ENCODE measurements at regions not wholly inside any gene's neighbourhood (a gene's known extent, or its start where the extent isn't known, plus 50 kb on each side); places are given as distances from the start of the nearest gene placed in this dataset.
"Not testable (repeated sequence)": the region's sequence is repeated elsewhere in the genome, so short reads cannot be mapped to it uniquely, and the experiment has no call there.

DNA sequence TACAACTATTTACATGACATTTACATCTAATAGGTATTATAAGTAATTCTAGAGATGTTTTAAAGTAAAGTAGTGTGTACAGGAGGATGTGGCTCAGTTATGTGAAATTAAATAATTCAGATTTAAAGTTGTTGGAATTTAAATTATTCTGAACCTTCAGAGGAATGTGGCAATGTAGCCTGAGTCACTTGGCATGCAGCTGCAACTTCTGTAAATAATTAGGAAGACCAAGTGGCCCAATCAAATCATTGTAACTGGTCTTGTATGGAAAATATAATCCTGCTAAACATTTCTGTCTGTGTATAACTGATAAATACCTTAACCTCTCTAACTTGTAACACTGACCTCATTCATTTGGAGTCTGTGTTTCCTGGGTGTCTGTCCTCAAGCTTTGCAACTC is 828.9 kb downstream of the GLUD2 start:
- DNase-seq, result peak in 1 of 2 experiments; percentile 1

DNA sequence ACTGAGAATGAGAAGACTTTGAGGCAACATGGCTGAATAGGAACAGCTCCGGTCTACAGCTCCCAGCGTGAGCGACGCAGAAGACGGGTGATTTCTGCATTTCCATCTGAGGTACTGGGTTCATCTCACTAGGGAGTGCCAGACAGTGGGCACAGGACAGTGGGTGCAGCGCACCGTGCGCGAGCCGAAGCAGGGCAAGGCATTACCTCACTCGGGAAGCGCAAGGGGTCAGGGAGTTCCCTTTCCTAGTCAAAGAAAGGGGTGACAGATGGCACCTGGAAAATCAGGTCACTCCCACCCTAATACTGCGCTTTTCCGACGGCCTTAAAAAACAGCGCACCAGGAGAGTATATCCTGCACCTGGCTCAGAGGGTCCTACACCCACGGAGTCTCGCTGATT is 829.9 kb downstream of the GLUD2 start:
- not testable (repeated sequence) for DNase-seq

DNA sequence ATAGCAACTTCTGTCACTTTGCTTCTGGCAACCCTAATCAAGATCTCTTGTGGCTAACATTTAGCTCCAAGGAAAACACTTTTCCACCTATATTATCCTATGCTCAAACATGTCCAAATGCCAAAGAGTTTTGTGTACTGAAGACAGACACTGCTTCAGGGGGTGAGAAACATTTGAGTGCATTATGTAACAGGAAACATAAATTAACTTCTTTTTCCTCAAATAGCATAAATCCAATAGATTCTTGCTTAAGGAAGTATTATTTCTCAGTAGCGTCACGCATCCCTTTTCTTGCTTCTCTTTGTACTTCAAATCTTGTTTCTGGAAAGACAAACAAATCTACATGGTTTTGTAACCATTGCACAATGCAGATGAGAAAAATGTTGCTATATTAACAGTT is 839.1 kb downstream of the GLUD2 start:
- DNase-seq, result no peak

DNA sequence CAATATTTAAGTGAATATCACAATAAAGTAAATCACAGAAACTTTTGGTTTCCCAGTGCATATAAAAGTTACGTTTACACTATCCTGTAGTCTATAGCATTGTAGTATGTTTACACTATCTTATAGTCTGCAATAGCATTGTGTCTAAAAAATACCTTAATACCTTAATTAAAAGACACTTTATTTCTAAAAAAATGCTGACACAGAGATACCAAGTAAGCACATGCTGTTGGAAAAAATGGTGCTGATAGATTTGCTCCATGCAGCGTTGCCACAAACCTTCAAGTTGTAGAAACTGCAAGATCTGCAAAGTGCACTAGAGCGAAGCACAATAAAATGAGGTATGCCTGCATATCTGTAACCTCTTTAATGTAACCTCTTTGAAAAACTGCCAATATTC is 847.3 kb downstream of the GLUD2 start:
- no peak for DNase-seq

DNA sequence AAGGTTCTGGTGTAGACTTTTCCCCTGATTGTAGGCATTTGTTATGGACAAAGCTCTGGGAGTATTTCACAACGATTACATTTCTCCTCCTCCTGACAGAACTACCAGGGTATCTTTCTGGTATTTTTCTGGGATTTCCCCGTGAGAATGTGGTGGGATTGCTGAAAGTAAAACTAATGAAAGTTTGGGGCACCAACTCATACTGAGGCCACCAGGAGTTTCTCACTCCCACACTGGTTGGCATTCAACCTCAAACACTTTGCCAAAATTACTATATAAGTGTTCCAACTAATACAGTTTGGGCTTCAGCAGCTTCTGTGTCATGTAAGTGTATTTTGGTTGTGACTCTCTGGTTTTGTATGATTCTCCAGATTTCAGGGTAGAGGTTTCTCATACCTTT is 855.1 kb downstream of the GLUD2 start:
- no peak for DNase-seq

DNA sequence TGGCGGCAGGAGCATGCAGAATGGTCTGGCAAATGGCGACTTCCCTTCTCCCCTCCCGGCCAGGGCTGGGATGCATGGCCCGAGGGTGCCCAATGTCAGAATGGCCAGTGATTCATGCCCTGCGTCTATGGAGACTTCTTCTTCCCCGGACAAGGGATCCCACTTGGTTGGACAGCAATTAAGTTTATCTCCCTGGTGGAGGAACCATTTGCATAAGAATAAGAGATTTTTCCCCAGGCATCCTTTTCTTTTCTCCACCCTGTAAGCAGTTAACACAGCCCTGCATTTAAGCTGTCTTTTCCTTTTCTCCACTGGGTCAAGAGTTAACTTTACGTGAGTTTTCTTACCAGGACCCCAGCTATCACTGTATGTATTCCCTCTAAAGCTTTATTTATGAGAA is 856.6 kb downstream of the GLUD2 start:
- DNase-seq, result no peak

DNA sequence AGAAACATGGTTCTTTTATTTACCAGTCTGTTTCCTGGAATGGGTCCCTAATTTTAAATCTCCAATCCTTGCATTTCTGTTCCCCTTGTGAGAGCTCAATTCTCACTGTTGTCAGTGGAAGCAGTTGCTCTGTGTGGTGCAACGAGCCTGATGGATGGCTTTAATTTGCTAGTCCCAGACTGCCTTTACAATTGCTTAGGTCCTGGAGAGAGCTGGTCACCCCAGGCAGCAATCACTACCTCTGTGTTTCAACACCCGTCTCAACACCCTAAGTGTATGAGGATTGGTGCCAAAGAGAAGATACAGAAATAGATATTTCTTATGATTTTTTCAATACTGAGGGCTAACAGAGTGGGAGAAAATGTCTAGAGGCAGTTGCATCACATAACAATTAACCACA is 873.8 kb downstream of the GLUD2 start:
- DNase-seq, result no peak

DNA sequence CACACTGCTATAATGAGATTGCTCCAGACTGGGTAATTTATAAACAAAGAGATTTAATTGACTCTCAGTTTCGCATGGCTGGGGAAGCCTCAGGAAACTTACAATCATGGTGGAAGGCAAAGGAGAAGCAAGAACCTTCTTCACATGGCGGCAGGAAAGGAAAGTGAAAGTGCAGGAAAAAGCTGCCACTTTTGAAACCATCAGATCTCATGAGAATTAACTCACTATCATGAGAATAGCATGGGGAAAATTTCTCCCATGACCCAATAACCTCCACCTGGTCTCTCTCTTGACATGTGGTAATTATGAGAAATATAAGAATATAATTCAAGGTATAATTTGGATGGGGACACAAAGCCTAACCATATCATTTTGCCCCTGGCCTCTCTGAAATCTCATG is 884.2 kb downstream of the GLUD2 start:
- DNase-seq, result no peak

DNA sequence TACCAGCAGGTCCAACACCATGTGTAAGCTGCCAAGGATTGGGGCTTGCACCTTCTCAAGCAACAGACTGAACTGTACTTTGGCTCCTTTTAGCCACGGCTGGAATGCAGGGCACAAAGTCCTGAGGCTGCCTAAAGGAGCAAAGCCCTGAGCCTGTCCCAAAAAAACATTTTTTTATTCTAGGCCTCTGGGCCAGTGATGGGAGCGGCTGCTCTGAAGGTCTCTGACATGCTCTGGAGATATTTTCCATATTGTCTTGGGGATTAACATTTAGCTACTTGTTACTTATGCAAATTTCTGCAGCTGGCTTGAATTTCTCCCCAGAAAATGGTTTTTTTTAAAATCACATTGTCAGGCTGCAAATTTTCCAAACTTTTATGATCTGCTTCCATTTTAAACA is 885.3 kb downstream of the GLUD2 start:
- no peak for DNase-seq

DNA sequence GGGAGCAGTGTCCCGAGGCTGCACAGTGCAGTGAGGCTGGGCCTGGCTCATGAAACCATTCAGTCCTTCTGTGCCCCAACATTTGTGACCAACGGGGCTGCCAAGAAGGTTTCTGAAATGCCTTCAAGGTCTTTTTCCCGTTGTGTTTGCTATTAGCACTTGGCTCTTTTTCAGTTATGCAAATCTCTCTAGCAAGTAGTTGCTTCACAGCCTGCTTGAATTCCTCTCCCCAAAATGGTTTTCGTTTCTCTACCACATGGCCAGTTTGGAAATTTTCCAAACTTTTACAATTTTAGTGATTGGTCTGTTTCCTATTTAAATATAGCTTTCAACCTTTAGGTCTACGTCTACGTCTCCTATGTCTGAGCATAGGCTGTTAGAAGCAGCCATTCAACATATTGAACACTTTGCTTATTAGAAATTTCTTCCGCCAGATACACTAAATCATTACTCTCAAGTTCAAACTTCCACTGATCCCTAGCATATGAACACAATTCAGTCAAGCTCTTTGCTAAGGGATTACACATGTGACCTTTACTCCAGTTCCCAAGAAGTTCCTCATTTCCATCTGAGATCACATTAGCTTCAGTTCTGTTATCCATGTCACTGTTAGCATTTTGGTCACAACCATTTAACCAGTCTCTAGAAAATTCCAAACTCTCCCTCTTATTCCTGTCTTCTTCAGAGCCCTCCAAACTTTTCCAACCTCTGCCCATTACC is 901.8 kb downstream of the GLUD2 start:
- DNase-seq, result no peak

DNA sequence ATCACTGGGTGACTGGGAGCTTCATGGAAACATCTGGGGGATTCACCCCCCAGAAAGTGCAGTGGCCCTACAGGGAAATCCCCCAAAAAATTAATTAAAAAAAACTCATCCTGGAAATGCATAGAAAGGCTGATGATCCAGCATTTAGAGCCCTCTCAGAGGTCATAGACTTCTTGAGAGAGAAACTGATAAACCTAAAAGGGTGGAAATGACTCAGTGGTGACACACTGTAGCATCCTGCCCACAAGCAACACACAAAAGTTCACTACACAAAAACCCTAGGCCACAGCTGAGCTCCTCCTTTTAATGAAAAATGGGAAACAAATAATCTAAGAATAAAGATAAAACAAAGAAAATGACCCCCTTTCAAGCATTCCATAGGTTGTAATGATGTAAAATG is 911.5 kb downstream of the GLUD2 start:
- peak in 1 of 2 experiments; percentile 0 for DNase-seq

DNA sequence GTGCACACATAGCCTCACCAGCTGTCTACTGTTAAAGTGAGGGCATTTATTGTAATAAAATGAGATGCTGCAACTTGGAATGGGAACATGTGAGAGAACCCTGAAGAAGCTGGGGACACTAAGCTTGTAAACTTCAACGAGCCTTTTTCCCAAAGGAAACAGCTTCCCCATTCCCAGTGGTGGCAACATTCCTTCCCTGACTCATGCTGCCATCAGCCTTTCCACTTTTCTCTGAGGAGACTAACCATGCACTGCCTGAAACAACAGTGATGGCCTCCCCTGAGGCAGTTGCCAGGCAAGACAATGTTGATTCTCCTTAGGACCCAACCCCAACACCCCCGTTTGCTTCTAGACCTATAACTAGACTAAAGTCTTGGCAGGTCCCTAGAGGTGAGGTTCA is 928.3 kb downstream of the GLUD2 start:
- no peak for DNase-seq

DNA sequence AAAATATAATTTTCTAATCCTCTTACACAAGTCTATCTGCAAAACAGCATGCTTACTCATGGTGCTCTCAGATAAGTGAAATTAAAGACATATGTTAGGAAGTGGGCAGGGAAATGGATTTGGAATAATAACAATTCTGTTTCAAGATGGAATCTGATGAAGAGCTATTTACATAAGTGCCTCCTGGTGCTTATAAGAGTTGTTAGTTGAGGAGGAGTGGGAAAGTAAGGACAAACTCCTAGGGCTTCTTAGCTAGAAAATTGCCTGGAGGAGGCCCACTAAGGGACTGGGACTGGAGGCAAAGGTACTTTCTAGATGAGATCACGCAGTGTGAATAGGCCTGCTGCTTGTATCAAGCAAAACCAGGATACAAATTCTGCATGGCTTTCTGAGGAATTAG is 939.8 kb downstream of the GLUD2 start:
- DNase-seq, result no peak

DNA sequence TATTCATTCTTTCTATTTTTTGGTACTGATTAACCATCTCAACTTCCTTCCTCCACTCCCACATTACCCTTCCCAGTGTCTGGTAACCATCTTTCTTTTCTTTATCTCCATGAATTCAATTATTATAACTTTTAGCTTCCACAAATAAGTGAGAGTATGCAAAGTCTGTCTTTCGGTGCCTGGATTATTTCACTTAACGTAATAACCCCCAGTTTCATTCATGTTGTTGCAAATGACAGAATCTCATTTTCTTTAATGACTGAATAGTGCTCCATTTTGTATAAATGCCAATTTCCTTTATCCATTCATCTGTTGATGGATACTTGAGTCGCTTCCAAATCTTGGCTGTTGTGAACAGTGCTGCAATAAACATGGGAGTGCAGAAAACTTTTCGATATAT is 940.4 kb downstream of the GLUD2 start:
- DNase-seq, result no peak

DNA sequence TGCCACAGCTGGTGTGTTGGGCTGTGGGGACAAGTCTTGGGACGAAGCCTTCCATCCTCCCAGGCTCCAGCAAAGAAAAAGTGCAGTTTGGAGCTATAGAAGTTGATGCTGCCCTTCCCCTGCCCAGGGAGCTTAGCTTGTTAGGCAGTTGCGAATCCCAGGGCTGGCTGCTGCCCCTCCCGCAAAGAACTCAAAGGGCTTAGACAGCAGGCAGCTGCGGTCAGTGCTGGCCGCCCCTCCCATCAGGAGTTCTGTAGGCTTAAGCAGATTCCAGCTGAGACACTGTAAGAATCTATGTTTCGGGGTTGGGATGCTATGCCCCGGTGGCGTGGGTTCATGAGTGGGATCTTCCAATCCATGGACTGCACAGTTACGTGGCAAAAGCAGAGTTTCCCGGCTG is 956.7 kb downstream of the GLUD2 start:
- DNase-seq, result no peak

DNA sequence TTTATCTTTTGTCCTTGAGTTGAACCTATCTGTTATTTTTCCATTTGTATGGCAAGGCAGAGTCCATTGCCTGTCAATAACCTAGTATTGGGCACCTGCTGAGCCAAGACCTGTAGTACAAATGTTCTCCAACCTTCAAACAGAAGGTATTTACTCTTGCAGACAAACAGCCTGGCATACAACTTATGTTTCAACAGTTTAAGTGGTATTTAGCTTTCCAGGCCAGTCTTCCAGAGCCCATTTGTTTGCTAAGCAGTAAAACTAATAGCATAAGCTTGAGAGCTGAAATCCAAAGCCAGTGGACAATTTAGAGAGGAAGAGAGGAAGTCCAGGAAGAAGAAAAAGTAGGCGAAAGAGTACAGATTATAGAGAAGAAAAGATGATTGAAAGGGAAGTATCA is 979.3 kb downstream of the GLUD2 start:
- no peak for DNase-seq

DNA sequence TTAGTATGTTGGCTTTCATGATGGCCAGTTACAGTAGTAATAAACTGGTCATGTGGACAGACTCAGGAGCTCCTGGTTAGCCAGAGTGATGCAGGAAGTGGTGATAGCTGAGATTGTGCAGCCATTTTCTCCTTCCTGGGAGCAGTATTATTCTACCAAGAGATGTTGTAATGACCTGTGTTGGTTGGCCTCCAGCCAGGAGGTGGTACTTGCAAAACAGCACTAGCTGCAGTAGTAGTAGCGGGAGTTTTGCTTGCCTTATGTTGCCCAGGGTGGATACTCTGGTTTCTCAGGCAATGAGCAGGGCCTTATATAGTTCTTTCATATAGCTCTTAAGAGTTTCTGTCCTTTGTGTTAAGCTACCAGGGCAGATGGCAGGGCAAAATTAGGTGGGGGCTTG is 998.8 kb downstream of the GLUD2 start:
- no peak for DNase-seq

DNA sequence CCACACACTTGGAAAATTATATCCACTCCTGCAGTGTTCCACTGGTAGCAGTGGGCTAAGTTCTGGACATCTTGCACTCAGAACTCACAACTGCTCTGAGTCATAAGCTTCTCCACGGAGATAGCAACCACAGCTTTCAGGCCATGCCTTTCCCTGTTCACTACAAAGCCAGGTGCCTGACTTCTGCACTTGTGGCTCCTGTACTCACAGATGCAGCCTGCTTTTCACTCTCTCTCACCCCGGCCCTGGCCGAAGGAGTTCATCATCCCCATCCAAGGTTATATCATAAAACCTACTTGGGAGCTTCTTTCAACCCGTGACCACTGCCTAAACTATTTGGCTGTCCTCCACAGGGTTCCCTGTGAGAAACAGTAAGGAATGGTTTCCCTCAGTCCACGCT is 999.4 kb downstream of the GLUD2 start:
- DNase-seq, result no peak

DNA sequence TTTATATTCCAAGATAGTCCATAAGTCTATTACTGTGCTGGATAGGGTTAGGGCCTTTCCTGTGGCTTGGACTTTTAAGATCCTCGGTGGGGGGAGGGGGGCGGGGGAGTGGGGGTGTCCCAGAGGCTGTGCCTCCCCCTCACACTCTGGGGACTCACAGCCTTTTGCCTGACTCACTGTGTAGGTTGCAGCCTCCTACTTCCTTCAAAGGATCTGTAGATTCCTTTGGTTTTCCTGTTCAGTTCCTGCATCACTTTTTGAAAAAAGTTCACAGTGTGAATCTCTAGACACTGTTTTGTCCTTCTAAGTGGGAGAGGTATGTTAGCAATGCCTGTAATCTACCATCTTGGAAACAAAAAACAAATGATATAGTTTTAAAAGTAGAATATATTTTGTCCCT is 999.9 kb downstream of the GLUD2 start:
- DNase-seq, result no peak

DNA sequence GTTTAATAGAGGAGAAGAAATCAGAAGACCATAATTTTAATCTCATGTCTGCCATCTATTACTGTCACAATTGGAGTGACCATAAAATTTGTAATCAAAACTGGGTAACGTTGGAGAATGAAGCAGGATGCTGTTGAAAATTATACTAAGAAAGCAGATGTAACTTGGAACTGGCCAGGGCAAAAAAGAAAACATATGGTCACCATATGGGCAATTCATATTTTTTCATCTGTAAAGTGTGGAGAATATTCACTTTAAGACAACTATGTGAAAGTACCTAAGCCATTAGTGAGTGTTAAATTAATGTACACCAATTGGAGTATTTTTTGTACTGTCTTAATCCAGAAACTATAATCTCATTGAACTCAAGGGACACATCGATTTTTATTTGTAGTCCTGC is 1008.0 kb downstream of the GLUD2 start:
- DNase-seq, result no peak

DNA sequence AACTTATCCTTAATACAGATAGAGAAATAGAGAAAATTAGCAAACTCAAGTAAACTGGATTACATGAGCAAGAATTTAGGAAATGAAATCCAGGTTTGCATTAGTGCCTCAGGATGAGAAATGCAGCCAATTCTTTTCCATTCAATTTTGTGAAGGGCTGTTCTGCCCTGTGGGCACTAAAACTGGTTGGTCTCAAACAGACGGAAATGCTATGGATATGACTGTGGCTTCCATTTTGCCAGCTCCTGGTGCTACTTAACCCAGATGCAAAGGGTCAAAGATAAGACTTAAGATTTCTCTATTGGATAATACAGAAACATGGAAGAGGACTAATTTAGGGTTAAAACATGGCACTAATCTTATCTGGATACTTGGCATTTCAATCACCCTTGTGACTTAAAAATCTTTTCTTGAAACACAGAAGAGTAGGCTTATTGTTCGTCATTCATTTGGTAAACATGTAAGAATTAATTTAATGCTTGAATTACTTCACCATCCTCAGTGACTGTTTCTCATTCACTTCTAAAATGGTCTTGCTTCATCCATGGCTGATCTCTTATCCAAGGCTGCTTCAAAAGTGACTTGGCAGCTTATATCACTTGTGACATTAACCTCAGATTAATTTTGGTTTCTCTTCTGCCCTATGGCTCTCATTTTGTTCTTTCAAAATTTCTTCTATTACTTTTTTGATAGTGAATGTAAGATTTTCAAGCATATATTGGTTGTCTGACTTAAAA is 1008.7 kb downstream of the GLUD2 start:
- DNase-seq, result no peak

DNA sequence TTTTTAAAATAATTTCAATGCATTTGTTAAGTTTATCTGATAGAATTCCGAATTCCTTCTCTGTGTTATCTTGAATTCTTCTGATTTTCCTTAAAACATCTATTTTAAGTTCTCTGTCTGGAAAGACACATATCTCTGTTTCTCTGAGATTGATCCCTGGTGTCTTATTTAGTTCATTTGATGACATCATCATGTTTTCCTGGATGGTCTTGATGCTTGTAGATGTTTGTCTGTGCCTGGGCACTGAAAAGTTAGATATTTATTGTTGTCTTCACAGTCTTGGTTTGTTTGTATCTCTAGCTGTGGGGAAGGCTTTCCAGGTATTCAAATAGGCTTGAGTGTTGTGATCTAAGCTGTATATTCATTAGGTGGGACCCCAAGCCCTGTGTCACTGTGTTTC is 1028.8 kb downstream of the GLUD2 start:
- DNase-seq, result no peak

DNA sequence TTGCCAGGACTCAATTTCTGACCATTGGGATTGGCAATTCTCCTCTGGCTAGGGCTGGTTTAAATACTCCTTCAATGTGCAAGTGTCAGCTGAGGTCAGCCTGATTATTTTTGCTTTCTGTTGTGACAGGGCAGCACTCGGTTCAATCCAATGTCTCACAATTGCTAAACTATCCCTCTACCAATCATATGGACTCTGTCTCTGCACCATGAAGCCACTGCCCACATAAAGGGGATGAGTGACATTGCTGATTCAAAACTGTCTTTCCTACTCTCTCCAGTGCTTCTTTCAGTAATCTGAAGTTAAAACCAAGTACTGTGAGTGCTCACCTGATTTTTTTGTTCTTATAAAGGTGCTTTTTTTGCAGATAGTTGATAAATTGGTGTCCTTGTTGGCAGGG is 1030.7 kb downstream of the GLUD2 start:
- no peak for DNase-seq

DNA sequence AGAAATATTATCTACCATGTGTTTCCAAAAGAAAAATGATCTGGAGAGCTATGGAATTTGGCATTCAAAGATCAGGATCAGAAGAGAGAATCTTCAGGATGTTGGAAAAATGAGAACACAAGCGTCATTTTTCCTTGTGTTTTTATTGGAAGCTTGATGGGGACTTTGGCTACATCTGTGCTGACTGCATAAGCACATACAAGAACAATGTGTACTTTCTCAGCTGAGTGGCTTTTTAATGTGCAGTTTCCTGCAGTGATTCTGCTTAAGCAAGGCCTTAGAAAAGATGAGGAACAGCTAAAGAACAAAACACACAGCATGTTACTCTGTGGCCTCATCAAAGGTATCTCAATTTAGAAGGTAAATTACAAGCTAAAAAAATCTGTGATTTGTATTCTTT is 1039.9 kb downstream of the GLUD2 start:
- no peak for DNase-seq

DNA sequence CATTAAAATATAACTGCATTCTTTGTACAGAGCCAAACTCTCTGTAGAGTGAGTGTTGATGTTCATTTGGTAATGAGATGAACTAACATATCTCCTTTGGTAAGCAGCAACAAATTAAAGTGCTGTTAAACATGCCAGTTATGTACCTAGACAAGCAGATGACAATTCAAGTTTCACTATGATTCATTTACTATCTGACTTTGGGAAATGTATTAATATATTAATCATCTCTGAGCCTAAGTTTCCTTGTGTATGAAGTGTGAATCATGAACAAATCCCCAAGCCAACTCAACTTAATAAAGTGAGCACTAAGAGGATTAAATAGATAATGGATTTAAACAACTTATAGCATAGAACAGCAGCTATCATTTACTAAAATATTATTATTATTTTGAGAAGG is 1044.2 kb downstream of the GLUD2 start:
- no peak for DNase-seq
